Testis (tissue), 2 donors: ENCODE measurements at regions not wholly inside any gene's neighbourhood (a gene's known extent, or its start where the extent isn't known, plus 50 kb on each side); places are given as distances from the start of the nearest gene placed in this dataset.

Source experiments
- POLR2A ChIP-seq: fragments of 450-650 bp; IDR thresholded peaks from one replicate; pipeline ENCODE4 v1.6.1; 2017; ENCODE audit warnings: antibody characterized with exemption, mild to moderate bottlenecking, moderate library complexity
- TF ChIP-seq, protein P1 (sequence below), 3 experiments: fragments of 450-650 bp in 2 of 3; fragments of 200-600 bp in 1 of 3; sonication (generic) in 1 of 3; IDR thresholded peaks; one replicate each; pipeline ENCODE4 v1.5.1; 2016 to 2019; ENCODE audit warnings: antibody characterized with exemption in 3 of 3, mild to moderate bottlenecking in 2 of 3, moderate library complexity in 1 of 3

GRCh38 chr16:65994291-65994690, 372.2 kb upstream of the CDH5 start:
- no peak for TF ChIP-seq POLR2A
- TF ChIP-seq, protein P1, sequence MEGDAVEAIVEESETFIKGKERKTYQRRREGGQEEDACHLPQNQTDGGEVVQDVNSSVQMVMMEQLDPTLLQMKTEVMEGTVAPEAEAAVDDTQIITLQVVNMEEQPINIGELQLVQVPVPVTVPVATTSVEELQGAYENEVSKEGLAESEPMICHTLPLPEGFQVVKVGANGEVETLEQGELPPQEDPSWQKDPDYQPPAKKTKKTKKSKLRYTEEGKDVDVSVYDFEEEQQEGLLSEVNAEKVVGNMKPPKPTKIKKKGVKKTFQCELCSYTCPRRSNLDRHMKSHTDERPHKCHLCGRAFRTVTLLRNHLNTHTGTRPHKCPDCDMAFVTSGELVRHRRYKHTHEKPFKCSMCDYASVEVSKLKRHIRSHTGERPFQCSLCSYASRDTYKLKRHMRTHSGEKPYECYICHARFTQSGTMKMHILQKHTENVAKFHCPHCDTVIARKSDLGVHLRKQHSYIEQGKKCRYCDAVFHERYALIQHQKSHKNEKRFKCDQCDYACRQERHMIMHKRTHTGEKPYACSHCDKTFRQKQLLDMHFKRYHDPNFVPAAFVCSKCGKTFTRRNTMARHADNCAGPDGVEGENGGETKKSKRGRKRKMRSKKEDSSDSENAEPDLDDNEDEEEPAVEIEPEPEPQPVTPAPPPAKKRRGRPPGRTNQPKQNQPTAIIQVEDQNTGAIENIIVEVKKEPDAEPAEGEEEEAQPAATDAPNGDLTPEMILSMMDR (IDR thresholded peaks at IDR 0.05), result no peak
